ENCODE measurements at regions not wholly inside any gene's neighbourhood (a gene's known extent, or its start where the extent isn't known, plus 50 kb on each side); places are given as distances from the start of the nearest gene placed in this dataset.

- TF ChIP-seq CTCF (conservative IDR thresholded peaks at IDR 0.05; ENCODE audit: low read depth, low read length) (no peak), RFX5 (IDR thresholded peaks at IDR 0.05; ENCODE audit: low read depth, low read length) (no peak), POLR2A (IDR thresholded peaks at IDR 0.05; ENCODE audit: low read depth, low read length) (no peak), CEBPB (IDR thresholded peaks at IDR 0.05; ENCODE audit: low read depth, low read length) (peak; percentile 54), CHD1 (IDR thresholded peaks at IDR 0.05; ENCODE audit: low read depth, low read length) (no peak), RAD21 (IDR thresholded peaks at IDR 0.05; ENCODE audit: low read length) (no peak), USF2 (IDR thresholded peaks at IDR 0.05; ENCODE audit: low read depth, low read length) (no peak), BHLHE40 (IDR thresholded peaks at IDR 0.05; ENCODE audit: low read depth, low read length) (no peak), ELK1 (IDR thresholded peaks at IDR 0.05; ENCODE audit: borderline replicate concordance, low read depth, low read length) (no peak)
Measured at GRCh38 chr12:20053782-20054181, 314.6 kb upstream of the PDE3A start.
